Stimulated activated naive CD8-positive, alpha-beta T cell treated with anti-CD3 and anti-CD28 coated beads, Interleukin-15, Interleukin-2, amounts not matched to agents 100 U/mL and 50 U/mL, for 24 hours (primary cell): ENCODE measurements at regions not wholly inside any gene's neighbourhood (a gene's known extent, or its start where the extent isn't known, plus 50 kb on each side); places are given as distances from the start of the nearest gene placed in this dataset.
A peak's percentile ranks its signal among the peaks of the same experiment; 100 is the strongest.

ENCODE experiments used
- ATAC-seq: fragments of 150-1000 bp; cut with Tn5 transposase; one replicate; pipeline ENCODE4 v1.10.0; 2021
- DNase-seq: peaks from one replicate; pipeline ENCODE4 v3.0.0; 2021

GRCh38 chr3:157626817-157627216, 123.6 kb upstream of the VEPH1 start:
- ATAC-seq, result no peak
- DNase-seq, result no peak

- no peak for DNase-seq
Measured at GRCh38 chr3:157624801-157625200, 121.6 kb upstream of the VEPH1 start.

DNA sequence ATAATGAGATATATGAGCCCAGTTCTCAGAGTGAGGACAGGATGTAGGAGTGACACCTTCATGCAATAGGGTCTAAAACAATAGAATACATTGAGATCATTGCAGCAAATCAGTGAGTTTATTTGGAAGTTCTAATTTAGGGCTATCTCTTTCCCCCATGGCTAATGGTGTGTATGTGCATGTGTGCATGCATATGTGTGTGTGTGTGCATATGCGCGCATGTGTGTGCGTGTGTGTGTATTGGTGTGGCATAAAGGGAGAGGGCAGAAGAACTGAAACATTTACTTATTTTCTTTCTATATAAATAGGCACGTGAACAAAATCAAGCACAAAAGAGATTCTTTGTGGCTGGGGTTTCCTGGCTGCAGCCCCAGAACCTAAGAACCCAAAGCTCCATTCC, 115.7 kb upstream of the VEPH1 start:
- ATAC-seq, result no peak

More at GRCh38 chr3:157624801-157625200, 121.6 kb upstream of the VEPH1 start:
- ATAC-seq, result no peak

DNA sequence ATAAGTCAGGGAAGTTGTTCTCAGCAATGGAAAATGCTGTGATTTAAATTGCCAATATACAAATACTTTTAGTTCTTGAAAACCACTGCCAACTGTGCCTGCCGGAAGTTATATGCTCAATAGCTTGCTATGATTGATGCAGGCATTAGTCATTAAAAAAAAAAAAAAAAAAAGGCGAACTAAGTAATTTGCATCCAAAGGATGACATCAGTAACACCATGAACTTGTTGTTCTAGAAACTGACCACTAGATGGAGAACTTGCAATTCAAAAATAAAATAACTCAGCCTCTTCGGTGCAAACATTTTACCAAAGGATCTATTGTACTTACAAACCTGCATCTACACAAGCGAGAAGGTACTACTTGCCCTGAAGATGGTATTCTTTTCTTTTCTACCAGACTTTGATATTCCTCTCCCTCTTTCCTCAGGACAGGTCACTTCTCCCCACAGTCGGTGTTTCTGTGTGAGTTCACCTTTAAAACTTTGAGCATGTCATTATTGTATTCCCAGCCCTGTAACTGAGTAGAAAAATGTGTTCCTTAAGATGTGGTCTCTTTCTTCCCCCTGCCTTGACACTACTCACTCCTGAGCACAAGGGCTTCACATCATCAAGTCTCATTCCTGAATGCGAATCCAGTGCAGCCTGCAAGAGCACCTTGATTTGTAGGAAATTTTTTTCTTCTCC, 115.0 kb upstream of the VEPH1 start:
- ATAC-seq (peak; percentile 83), DNase-seq (no peak)

More for the DNA sequence above, 115.7 kb upstream of the VEPH1 start:
- DNase-seq, result no peak

DNA sequence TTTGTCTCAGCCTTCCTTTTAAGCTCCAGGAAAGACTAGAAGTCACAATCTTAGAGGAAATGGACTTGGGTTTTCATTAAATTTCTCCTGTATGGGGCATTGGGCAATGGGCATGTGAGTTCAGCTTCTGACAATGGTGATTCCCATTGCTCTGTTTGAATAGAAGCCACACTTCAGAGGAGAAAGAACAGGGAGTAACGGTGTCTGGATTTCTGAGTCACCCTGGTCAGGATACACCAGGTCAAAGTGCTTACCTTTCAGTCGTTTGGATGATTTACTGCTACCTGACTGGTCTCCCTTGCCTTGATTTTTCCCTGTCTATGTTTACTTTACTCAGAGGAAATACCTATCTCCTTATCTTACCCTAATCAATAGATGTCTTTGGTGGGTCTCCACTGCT, 111.7 kb upstream of the VEPH1 start:
- no peak for ATAC-seq
- DNase-seq, result no peak

DNA sequence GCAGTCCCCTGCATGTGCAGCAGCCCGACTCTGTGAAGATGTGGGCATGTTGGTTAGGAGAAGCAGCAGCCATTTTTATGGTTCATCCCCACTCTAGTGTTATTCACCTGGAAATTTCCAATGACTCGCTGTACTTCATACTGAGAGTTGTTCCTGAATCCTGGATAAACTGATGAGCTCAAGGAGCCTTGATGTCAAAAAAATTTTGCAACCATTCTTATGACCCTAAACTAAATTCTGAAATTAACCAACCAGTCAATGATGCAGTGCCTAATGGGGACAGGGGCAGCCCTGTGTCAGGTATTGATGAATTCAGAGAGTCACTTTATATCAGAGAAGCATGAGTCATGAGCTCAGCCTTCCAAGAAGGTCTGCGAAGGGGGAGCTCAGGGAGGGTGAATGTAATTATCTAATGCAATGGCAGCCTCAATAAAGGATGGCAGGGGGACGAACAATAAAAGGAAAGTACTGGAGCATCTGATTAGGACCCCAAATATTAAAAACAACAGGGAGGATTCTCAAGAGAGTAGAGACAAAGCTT, 108.4 kb upstream of the VEPH1 start:
- DNase-seq (no peak), ATAC-seq (no peak)

DNA sequence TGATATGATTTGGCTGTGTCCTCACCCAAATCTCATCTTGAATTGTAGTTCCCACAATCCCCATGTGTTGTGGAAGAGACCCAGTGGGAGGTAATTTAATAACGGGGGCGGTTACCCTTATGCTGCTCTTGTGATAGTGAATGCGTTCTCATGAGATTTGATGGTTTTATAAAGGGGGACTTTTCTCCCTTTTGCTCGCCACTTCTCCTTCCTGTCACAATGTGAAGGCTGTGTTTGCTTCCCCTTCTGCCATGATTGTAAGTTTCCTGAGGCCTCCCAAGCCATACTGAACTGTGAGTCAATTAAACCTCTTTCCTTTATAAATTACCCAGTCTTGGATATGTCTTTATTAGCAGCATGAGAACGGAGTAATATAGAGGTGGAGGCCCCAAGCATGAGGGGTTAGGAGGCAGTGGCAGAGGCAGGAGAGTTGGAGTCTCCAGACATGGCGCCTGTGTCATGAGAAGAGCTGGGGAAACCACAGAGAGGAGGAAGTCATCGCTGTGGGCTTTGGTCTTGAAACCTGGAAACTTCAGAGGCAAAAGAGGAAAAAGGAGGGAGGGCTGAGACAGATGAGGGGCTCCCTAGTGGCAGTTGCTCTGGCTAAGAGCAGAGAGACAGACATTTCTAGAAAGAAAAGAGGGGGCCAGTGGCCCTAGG, 107.8 kb upstream of the VEPH1 start:
- ATAC-seq, result no peak

DNA sequence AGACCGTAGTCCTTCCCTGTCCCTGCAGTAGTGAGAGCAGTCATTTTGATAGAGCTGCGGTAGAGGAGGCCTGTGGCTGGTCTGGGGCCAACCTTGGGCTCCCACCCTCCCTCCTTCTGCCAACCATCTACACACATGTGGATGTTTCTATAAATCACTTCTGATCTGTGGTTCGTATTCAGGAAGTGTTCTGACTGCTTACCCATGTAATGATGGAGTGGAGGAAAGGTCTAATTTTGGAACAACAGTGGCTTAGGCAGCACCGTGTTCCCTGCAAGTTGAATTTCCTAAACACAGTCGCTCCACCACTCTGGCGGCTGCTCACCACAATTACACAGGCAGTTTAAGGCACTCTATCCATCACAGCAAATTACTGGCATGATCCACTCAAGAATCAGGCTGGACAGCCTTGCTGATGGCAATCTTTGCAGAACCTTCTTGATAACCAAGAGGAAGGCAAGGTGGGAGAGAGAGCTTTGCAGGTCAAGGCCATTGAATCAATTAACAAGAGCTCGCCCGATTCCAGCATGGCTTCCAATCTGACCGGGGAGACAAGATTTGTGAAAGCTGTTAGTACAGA, 104.7 kb upstream of the VEPH1 start:
- no peak for DNase-seq

More for the DNA sequence above, 107.8 kb upstream of the VEPH1 start:
- no peak for DNase-seq

DNA sequence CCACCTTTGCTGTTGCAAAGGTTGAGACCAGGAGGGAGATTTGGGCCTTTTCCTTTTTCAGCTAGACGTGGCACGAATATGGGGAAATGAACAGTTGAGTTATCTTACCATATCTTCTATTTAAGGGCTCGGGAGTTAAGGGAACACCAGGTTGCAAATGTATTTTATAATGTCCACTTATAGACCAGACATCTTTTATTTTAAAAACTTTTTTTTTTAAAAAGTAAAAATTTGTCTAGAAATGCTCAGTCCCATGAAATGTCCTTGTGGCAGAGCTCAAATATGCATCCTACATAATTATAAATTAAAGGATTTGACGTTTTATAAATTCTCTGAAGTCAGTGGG, 103.6 kb upstream of the VEPH1 start:
- DNase-seq (no peak), ATAC-seq (no peak)

More for the DNA sequence above, 104.7 kb upstream of the VEPH1 start:
- no peak for ATAC-seq

DNA sequence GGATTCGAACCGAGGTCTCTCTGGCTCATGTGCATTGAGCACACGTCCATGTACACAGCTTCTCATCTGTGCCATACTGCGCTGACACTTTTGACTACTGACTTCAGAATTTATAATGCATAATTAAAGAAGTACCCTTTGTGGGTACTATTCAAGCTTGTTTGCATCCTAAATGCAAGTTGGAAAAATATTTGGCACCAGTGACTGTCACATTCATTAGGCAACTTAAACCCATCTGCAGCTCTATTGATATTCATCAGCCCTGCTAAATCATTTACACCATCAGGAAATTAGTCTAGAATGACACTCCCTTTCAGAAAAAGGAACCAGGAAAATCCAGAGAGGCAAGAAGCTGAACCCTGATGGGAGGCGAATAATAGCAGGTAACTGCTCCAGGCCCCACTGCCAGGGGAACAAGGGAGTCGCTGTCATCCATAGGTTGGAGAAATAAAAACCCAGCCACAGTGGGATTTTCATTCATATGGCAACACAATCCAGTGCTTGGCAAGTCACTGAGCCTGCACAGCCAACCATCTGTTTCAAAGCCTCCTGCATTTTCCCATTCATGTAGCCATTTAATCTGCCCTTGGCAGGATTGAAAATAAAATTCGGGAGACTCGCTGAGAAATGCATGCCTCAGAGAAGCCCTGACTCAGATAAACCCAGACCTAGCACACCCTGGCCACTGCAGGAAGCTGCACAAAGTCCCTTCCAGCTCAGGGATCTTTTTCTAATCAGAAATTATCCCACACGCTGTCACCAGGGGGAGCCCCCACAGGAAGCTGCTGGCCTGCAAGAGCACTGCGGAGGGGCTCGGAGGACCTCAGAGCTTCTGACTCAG, 103.0 kb upstream of the VEPH1 start:
- ATAC-seq (peak; percentile 93), DNase-seq (peak; percentile 75)

DNA sequence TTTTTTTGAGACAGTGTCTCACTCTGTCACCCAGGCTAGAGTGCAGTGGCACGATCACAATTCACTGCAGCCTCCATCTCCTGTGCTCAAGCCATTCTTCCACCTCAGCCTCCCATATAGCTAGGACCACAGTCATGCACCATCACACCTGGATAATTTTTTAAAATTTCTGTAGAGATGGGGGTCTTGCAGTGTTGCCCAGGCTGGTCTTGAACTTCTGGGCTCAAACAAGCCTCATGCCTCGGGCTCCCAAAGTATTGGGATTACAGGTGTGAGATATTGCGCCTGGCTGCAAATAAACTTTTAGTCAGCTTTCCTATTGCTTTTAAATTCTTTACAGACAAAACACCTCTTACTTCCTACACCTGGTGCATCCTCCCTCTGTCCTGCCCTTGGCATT, 102.1 kb upstream of the VEPH1 start:
- DNase-seq (no peak), ATAC-seq (no peak)

GRCh38 chr3:157602424-157602823, 99.2 kb upstream of the VEPH1 start:
- ATAC-seq (no peak), DNase-seq (no peak)

- no peak for ATAC-seq
Measured at GRCh38 chr3:157595259-157595658, 92.0 kb upstream of the VEPH1 start.

DNA sequence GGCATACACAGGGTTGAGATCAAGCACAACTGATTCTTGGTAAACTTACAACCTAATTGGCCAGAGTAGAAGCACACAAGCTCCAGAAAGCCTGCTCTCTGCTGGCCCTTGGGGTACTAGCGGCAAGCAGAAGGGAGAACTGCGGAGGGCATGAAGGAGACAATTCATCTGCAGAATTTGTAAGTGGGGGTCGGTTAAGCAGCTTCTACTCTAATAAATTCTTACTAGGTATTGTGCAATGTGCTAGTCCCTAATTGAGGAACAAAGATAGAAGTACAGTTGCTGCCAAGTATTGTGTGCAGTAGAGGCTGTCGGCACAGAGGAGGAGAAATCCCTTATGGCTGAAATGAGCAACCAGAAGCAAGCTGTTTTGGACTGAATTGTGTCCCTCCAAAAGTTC, 91.2 kb upstream of the VEPH1 start:
- no peak for ATAC-seq

More at GRCh38 chr3:157595259-157595658, 92.0 kb upstream of the VEPH1 start:
- no peak for DNase-seq

GRCh38 chr3:157592769-157593168, 89.6 kb upstream of the VEPH1 start:
- ATAC-seq (no peak), DNase-seq (no peak)

More for the DNA sequence above, 91.2 kb upstream of the VEPH1 start:
- DNase-seq, result no peak

GRCh38 chr3:157590273-157590672, 87.1 kb upstream of the VEPH1 start:
- ATAC-seq, result no peak
- no peak for DNase-seq

DNA sequence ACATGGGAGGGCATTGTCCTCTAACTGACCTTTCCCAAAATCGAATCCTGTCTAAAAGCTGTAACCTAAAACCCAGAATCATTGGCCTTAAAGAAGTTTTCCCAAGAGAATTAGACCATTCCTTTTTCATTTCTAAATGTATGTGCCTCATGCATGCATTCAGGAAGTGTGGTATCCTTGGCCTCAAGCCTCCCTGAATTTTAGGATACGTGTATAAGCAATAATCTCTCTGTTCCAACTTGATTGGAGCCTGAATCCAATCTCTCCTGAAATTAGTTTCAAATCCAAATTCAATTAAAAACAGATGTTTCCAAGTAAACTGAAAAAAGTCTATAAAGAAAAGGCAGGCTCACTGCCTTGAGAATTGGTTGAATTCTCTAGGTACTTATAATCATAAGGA, 86.0 kb upstream of the VEPH1 start:
- ATAC-seq, result no peak
- DNase-seq, result no peak

DNA sequence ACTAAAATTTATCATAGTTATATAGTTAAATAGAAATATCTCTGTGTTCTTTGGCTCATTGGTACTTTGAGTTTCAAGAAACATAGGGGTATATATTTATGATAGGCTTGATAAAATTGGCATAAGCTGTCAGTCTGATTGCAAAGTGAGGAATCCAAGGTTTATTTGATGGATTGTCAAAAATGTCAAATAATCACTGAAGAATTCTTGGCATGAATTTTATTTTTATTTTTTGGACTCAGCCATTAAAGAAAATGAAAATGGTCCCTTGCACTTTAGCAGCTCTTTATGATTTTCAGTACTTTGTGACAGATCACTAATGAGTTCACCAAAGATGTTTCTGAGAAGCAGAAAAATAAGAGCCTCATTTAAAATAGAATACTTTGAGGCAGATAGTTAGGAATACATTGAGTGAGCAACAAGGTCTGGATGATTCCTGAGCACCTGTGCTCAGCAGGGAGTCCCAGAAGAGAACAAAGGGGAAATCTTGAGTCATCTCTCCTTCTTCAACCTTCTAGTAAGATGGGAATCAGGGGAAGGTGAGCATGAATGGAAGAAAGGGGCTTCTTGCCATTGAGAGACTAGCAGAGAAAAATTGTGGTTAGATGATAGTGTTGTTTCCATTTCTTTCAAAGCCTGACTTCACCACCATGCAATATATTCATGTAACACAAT, 85.3 kb upstream of the VEPH1 start:
- ATAC-seq (no peak), DNase-seq (no peak)

DNA sequence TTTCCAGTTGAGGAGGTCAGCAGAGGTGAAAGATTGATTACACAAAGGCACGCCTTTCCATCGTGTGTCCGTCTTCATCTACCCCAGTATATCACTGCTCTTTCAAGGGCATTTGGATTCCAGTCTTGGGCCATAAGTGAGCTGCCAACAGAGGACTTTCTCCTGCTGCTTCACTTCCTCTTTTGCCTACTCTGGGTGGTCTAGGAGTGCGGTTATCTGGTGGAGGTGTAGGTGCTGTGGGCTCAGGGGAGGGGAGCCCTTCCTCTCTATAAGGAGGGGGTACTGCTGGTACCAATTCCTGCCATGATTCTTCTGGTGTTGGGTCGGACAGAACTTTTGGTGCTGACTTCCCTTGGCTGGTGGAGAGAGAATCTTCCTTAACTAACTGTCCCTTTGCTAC, 83.1 kb upstream of the VEPH1 start:
- DNase-seq (no peak), ATAC-seq (no peak)

GRCh38 chr3:157585386-157585785, 82.2 kb upstream of the VEPH1 start:
- ATAC-seq (no peak), DNase-seq (no peak)

GRCh38 chr3:157582637-157582973, 79.4 kb upstream of the VEPH1 start:
- no peak for ATAC-seq

More at GRCh38 chr3:157582637-157582973, 79.4 kb upstream of the VEPH1 start:
- no peak for DNase-seq
